ENCODE measurements at regions not wholly inside any gene's neighbourhood (a gene's known extent, or its start where the extent isn't known, plus 50 kb on each side); places are given as distances from the start of the nearest gene placed in this dataset.
A peak's percentile ranks its signal among the peaks of the same experiment; 100 is the strongest.
"Not testable (repeated sequence)": the region's sequence is repeated elsewhere in the genome, so short reads cannot be mapped to it uniquely, and the experiment has no call there.

- H3K27ac ChIP-seq = not testable (repeated sequence)
Measured at GRCh38 chr11:67759321-67759720, 84.9 kb upstream of the ALDH3B2 start.

DNA sequence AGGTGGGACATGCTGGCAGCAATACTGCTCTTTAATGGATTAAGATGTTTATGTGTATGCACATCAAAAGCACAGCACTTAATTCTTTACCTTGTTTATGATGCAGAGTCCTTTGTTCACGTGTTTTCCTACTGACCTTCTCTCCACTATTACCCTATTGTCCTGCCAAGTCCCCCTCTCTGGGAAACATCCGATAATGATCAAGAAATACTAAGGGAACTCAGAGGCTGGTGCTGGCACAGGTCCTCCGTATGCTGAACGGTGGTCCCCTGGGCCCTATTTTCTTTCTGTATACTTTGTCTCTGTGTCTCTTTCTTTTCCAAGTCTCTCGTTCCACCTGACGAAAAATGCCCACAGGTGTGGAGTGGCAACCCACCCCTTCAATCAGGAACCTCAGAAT is 84.0 kb upstream of the ALDH3B2 start:
- not testable (repeated sequence) for H3K27ac ChIP-seq

- H3K27ac ChIP-seq = not testable (repeated sequence)
Measured at GRCh38 chr11:67758009-67758408, 83.6 kb upstream of the ALDH3B2 start.

- H3K27ac ChIP-seq = not testable (repeated sequence)
Measured at GRCh38 chr11:67753820-67754219, 79.4 kb upstream of the ALDH3B2 start.

DNA sequence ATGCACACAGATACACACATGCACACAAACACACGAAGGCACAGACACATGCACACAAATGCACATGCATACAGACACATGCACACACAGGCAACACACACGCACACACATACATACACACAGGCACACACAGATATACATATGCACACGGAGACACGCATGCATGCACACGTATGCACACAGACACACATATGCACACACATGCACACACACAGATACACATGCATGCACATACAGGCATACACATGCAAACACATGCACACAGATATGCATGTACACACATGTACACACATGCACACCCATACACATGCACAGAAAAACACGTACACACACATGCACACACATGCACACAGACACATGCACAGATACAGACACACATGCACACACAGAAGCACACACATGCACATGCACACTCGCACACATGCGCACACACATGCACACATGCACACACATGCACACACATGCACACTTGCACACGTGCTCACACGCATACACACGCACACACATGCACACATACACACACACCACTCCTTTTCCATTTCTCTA is 70.8 kb upstream of the ALDH3B2 start:
- H3K27ac ChIP-seq = no peak overlapping the region
- TF ChIP-seq, protein P1, sequence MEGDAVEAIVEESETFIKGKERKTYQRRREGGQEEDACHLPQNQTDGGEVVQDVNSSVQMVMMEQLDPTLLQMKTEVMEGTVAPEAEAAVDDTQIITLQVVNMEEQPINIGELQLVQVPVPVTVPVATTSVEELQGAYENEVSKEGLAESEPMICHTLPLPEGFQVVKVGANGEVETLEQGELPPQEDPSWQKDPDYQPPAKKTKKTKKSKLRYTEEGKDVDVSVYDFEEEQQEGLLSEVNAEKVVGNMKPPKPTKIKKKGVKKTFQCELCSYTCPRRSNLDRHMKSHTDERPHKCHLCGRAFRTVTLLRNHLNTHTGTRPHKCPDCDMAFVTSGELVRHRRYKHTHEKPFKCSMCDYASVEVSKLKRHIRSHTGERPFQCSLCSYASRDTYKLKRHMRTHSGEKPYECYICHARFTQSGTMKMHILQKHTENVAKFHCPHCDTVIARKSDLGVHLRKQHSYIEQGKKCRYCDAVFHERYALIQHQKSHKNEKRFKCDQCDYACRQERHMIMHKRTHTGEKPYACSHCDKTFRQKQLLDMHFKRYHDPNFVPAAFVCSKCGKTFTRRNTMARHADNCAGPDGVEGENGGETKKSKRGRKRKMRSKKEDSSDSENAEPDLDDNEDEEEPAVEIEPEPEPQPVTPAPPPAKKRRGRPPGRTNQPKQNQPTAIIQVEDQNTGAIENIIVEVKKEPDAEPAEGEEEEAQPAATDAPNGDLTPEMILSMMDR (IDR thresholded peaks at IDR 0.05) = no peak
- no peak for TF ChIP-seq ZFX (IDR thresholded peaks at IDR 0.05; ENCODE audit: borderline replicate concordance)

- H3K27ac ChIP-seq = not testable (repeated sequence)
Measured at GRCh38 chr11:67744231-67744630, 69.8 kb upstream of the ALDH3B2 start.

- H3K27ac ChIP-seq = not testable (repeated sequence)
Measured at GRCh38 chr11:67738231-67738630, 63.8 kb upstream of the ALDH3B2 start.

DNA sequence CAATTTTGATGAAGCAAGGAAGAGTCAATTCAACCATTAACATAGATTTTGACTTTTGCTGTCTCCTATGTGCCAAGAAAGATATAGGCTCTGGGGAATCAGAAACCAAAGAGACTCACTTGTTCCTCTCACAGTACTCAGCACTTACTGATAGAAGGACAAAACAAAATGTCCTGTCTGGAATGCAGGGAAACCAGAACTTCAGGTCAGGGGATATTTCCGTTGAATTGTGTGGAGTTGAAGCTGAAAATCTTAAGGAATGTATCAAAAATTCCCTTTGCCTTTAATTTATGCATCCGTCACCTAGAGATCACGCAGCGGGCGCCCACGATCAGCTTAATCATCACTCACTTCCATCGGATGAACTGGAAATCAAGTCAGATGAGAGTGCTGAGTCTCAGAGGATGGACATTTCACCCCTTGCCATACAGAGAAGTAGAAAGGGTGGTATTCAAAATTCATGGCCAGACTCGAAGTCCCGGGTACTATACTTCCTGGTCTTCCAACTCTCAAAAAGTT is 63.2 kb upstream of the ALDH3B2 start:
- not testable (repeated sequence) for H3K27ac ChIP-seq

DNA sequence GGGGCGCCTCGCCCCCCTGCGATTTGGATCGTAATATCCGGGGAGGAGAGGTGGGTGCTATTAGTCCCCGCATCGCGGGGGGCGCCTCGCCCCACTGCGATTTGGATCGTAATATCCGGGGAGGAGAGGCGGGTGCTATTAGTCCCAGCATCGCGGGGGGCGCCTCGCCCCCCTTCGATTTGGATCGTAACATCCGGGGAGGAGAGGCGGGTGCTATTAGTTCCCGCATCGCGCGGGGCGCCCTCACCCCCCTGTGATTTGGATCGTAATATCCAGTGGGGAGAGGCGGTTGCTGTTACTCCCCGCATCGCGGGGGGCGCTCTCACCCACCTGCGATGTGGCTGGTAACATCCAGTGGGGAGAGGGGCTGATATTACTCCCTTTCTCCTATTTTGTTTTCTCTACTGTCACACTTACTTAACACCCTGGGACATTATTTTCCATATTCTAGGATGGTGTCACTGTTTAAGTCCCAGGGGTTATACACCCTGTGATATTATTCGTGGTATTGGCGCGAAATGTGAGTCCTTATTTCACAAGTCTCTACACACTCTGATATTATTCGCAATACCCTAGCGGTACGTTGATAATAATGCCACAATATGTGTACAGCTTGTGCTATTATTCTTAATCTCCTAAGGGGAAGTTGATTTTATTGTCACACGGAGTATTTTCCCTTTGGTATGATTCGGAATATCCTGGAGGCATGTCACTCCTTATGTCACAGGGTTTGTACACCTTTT is 57.8 kb upstream of the ALDH3B2 start:
- no peak overlapping the region for H3K27ac ChIP-seq
- TF ChIP-seq, protein P1 (IDR thresholded peaks at IDR 0.05) = peak; percentile 73
- TF ChIP-seq ZFX (IDR thresholded peaks at IDR 0.05; ENCODE audit: borderline replicate concordance) = no peak

GRCh38 chr11:67731583-67731982 is 57.2 kb upstream of the ALDH3B2 start:
- no peak overlapping the region for H3K27ac ChIP-seq
- TF ChIP-seq, protein P1 (IDR thresholded peaks at IDR 0.05) = no peak
- TF ChIP-seq ZFX (IDR thresholded peaks at IDR 0.05; ENCODE audit: borderline replicate concordance) = no peak

DNA sequence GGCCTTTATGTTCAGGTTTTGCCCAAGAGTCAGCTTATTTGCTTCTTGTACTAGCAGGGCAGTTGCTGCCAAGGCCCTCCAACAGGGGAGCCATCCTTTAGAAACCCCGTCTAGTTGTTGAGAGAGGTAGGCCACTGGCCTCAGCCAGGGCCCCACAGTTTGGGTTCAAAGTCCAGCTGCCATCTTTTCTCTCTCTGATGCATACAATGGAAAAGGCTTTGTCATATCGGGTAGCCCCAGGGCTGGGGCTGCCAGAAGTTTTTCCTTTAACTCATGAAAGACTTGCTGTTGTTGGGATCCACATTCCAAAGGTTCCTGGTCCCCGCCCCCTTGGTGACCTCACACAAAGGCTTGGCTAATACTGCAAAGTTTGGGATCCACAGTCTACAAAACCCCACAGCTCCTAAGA is 53.7 kb upstream of the ALDH3B2 start:
- not testable (repeated sequence) for H3K27ac ChIP-seq

- not testable (repeated sequence) for H3K27ac ChIP-seq
Measured at GRCh38 chr11:67727066-67728040, 52.9 kb upstream of the ALDH3B2 start.

All from 22Rv1 (cell line).